ENCODE measurements at regions not wholly inside any gene's neighbourhood (a gene's known extent, or its start where the extent isn't known, plus 50 kb on each side); places are given as distances from the start of the nearest gene placed in this dataset.

DNA sequence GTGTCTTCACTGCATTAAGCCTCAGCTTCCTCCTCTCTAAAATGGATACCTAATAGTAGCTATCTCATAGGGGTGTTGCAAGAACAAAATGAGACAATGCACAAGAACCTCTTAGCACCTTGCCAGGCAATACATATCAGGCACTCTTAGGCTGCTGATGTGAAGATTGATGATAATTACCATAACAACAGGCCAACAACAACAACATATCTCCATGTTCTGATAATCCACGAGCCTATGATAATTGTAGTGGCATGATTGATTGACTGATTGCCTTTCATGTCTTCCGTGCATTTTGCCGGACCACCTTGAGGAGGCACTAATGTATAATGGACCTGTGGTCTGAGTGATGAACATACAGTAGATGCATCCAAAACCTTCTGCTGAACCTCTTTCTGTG lies 50.7 kb upstream of the WSCD2 start:
- DNase-seq (ENCODE audit: low read depth) = no peak

Measured in M059J (cell line).